ENCODE measurements at regions not wholly inside any gene's neighbourhood (a gene's known extent, or its start where the extent isn't known, plus 50 kb on each side); places are given as distances from the start of the nearest gene placed in this dataset.

DNA sequence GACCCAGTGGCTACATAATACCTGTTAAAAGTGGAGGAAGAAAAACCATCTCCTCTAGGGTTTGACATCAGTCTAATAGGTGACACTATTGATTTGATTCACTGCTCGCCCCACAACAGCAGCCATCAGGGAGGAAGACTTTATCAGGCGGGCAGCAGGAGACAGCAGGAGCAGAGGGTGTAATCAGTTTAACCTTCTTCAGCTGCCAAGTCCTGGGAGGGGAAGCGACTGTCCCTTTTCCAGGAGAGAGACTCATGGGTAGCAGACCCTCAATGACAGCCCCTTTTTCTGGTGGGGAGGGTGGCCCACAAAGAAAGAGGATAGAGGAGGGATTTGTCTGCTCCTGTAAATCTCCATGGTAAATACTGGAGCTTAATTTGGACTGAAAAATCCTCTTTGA, 291.8 kb downstream of the HAPSTR1 start:
- DNase-seq: no peak

- no peak for DNase-seq
These were observed 292.7 kb downstream of the HAPSTR1 start for GRCh38 chr16:9384141-9384540.

DNA sequence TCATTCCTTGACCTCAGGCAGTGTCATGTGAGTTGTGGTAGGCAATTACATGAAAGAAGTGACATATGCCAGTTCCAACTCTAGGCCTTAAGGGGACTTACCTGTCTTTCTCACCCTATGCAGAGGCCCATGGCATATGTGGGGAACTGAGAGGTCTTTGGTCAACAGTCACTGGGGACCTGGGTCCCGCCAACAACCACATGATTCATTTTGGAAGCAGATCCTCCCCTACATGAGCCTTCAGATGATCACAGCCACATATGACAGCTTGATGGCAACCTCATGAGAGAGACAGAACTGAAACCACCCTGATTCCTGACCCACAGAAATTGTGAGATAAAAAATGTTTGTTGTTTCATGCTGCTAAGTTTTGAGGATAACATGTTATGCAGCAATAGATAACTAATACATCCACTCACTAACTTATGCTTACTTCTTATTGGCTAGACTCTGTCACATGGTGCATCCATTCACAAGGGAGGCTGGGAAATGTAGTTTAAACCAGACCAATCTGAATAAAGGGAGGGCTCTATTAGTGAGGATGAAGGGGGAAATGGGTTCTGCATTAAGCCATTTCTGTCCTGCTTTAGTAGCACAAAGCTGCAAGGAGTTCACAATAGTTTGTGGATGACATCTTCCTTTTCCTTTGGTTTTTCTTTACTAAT, 298.2 kb downstream of the HAPSTR1 start:
- no peak for DNase-seq

DNA sequence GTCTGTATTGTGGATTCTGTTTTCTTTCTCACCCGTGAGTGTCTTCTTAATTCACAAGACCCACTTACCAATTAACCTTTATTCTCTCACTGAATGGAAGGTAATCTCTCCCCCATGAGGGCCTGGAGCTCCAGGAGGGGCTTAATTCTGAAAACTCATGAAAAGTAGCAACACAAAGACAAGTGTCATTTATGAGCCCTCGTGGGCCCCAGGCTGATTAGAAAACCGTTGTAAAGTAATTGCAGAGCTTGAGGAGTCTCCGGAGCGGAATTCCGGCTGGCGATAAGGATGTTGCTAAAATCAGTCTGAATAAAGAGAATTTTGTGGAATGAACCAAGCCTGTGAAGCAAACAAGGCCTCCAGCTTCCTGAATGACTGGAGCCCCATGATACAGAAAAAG, 301.5 kb downstream of the HAPSTR1 start:
- no peak for DNase-seq

DNA sequence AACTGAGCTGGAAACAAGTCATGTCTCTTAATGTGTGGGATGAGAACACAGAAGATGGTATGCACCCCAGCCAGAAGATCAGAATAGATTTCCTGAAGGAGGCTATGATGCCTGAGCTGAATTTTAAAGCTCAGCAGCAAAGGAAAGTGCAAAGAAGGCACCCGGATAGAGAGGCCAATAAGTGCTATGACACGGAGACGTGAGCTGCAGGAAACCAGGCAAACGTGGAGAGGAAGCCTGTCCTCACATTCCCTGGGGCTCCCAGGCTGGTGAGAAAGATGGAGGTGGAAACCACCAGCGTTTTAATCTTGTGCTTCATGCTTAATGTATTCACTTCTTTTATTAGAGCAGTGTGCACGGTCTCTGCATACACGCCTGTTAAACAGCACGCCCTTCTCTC, 302.1 kb downstream of the HAPSTR1 start:
- no peak for DNase-seq

- peak; percentile 59 for DNase-seq
These were observed 304.5 kb downstream of the HAPSTR1 start for GRCh38 chr16:9395958-9396359.

- no peak for DNase-seq
These were observed 308.1 kb downstream of the HAPSTR1 start for GRCh38 chr16:9399573-9399972.

DNA sequence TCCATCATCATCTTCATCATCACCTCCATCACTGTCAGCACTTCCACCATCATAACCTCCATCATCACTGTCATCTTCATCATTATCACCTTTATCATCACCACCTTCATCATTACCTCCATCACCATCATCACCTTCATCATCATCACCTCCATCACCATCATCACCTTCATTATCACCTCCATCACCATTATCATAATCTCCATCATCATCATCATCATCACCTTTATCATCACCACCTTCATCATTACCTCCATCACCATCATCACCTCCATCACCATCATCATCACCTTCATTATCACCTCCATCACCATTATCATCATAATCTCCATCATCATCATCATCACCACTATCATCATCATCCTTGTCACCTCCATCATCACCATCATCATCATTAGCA, 309.7 kb downstream of the HAPSTR1 start:
- no peak for DNase-seq

DNA sequence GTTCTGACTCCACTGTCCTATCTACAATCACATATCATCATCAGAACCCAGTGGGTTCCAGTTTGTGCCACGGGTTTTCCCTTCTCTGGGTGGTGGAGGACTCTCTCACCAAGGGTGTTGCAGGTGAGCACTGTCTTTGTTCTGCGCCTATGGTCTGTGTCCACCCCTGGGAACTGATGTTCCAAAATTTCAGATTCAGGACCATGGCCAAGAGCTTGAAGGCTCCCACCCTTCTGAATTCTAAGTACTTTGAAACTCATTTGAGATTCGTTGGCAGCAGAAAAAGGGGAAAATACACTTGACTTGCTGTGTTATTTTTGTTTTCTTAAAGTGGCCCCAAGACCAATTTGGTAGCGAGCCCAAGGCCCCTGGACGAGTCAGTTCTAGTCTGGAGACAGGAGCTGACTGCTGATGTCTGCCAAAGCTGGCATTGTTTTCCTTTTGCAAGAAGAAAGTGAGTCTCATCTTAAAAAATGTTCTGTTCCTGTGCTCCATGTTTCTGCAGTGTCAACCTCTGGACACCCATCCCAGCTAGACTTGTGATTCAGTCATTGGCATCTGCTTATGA, 310.9 kb downstream of the HAPSTR1 start:
- no peak for DNase-seq

- no peak for DNase-seq
These were observed 313.4 kb downstream of the HAPSTR1 start for GRCh38 chr16:9404811-9405210.

DNA sequence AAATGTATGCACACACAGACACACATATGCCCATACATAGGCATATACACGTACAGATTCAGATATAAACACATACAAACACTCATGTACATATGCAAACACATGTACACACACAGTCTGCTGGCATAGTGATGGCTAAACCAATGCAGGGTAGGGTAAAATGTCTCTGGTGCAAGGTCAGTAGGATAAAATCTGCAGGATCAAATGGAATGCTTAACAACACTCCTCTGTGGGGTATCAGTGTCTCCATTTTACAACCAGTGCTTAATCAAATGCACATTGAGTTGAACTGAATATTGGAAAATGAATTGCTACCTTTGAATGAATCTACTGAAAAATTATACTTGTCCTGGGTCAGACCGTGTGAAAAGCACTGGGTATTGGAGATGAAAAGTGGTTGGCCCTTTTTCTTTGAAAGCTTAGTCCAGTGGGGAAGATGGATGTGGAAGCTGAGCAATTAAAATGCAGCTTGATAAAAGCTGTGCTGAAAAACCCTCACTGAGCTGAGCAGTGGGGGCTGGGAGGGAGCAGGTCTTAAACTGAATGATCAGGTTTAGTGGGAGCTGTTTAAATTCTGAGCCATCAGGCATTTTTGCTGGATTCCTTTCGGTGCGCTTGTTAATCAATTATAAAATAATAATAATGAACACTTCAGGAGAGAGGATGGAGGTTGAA, 314.7 kb downstream of the HAPSTR1 start:
- no peak for DNase-seq

DNA sequence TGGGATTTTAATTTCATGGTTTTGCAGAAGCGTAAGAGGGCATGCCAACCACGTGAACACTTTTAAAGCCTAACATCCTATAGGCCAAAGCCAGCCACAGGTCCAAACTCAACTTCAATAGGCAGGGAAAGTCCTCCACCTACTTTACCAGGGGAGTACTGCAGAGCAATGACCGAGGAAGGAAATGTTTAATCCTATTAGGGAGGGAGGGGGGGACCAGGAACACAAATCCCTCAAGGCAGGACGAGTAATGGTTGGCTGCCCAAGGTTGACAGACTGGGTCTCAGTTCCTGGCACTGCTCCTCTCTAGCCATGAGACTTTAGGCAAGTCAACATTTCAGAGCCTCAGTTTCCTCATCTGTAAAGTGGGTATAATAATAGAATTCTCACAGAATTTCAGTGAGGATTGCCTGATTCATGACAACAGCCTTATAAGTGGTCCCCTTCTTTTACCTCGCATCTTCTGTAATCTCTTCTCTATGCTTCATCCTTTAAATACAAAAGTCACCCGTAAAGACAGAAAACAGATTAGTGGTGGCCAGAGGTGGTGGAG, 315.8 kb downstream of the HAPSTR1 start:
- DNase-seq: no peak

DNA sequence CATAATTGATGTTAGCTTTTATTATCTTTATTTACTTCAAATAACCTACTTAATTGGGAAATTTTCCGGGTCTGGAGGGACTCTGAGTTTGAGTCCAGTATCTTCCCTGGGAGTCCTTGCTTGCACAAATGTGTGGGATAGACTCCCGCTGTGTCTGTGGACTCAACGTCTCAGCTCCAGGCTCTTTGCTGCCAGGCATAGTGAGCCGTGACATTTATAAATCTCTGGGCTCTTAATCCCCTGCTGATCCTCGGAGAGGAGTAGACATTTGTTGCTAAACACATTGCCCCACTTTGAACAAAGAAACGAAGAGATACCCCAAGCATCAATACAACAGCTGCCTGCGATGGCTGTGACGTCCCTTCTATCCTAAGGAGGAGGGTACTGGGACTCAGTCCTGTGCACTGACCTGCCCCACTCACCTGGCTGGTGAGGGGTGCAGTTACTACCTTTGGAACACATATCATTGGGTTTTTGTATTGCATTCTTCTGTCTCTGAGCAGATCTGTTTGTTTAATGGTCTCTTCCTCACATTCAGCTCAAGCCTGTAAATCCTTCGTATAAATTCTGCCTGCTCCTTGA, 316.9 kb downstream of the HAPSTR1 start:
- no peak for DNase-seq

GRCh38 chr16:9409560-9410493, 318.4 kb downstream of the HAPSTR1 start:
- no peak for DNase-seq

GRCh38 chr16:9411426-9411825, 320.0 kb downstream of the HAPSTR1 start:
- DNase-seq: no peak

GRCh38 chr16:9412031-9412914, 320.8 kb downstream of the HAPSTR1 start:
- no peak for DNase-seq

DNA sequence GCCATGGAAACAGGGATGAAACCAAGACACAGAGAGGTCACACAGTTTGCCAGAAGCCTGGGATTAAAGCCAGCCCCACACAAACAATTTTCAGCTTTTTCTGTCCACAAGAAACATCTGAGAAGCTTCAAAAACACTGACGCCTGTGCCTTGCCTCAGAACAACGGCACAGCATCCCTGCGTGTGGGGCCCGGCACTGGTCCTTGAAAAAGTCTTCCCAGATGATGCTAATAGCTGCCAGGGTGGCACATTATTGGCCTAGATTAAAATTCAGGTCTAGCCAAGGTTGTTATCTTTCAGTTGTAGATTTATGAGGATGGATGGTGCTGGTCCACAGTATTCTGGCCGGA, 321.4 kb downstream of the HAPSTR1 start:
- DNase-seq: no peak

- DNase-seq: no peak
These were observed 324.1 kb downstream of the HAPSTR1 start for GRCh38 chr16:9415545-9415944.

GRCh38 chr16:9417898-9418297, 326.5 kb downstream of the HAPSTR1 start:
- no peak for DNase-seq

DNA sequence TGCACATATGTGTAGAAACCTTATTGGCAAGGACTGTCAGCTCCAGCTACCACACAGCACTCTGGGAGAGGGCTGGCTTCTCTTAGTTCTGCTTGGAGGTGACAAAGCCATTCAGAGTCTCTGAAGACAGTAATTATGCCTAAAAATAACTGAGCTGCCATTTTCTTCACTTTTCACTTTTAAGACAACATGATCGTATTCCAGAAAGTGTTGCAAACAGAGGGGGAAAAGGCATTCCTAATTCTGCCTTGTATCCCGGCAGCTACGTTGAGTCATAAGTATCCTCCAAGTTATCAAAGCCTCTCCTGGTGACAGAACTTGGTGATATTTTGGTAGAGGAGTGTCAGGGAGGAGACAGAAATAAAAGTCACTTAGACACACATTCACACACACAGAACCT, 327.7 kb downstream of the HAPSTR1 start:
- no peak for DNase-seq

GRCh38 chr16:9422762-9423513, 331.5 kb downstream of the HAPSTR1 start:
- DNase-seq: no peak
